PC-9 (cell line): ENCODE measurements at regions not wholly inside any gene's neighbourhood (a gene's known extent, or its start where the extent isn't known, plus 50 kb on each side); places are given as distances from the start of the nearest gene placed in this dataset.

Source experiments
- BruUV-seq: library from RNA; stranded (reverse); fragments of 400-500 nt; replicated peaks from 2 replicates; lab custom pipeline; 2021; lab: Mats Ljungman, UMichigan
- CTCF ChIA-PET: fragments of 300-600 bp; sonication (Branson Sonifier 250); formaldehyde crosslinking; loops from one replicate; lab custom pipeline; 2022; ENCODE audit warnings: antibody characterized with exemption; lab: Charles Lee
- POLR2A ChIA-PET: fragments of 300-600 bp; sonication (Branson Sonifier 250); formaldehyde crosslinking; loops from one replicate; lab custom pipeline; 2022; ENCODE audit warnings: antibody characterized with exemption; ENCODE audit not compliant: unreplicated experiment; lab: Charles Lee
- DNase-seq, 2 experiments: peaks; one replicate each; pipeline versions ENCODE4 v3.0.0 to v3.0.0-alpha.2; 2015 to 2022; ENCODE audit warnings: mixed read lengths in 1 of 2
- H2AFZ ChIP-seq: fragments of 200-600 bp; sonication (generic); 2 replicates; pipeline ENCODE4 v1.8.1; 2017; ENCODE audit warnings: antibody characterized with exemption
- H3F3A ChIP-seq: fragments of 200-600 bp; sonication (generic); 2 replicates; pipeline ENCODE4 v1.8.1; 2017; ENCODE audit warnings: antibody characterized with exemption, mild to moderate bottlenecking, low read depth; ENCODE audit not compliant: insufficient read depth
- H3K27ac ChIP-seq: fragments of 200-600 bp; sonication (generic); 2 replicates; pipeline ENCODE4 v1.6.1; 2016; ENCODE audit warnings: mixed run types
- H3K27me3 ChIP-seq: fragments of 200-600 bp; sonication (generic); 2 replicates; pipeline ENCODE4 v1.6.1; 2016; ENCODE audit warnings: low read depth, mixed run types; ENCODE audit not compliant: insufficient read depth
- H3K36me3 ChIP-seq: fragments of 200-600 bp; sonication (generic); 2 replicates; pipeline ENCODE4 v1.6.1; 2016; ENCODE audit warnings: low read depth, mixed run types
- H3K4me1 ChIP-seq: fragments of 200-600 bp; sonication (generic); replicated peaks from 2 replicates; pipeline ENCODE4 v1.6.1; 2016; ENCODE audit warnings: mixed run types; ENCODE audit not compliant: insufficient read depth
- H3K4me2 ChIP-seq: fragments of 200-600 bp; sonication (generic); 2 replicates; pipeline ENCODE4 v1.6.1; 2017; ENCODE audit warnings: mixed run types
- H3K4me3 ChIP-seq: fragments of 200-600 bp; sonication (generic); 2 replicates; pipeline ENCODE4 v1.6.1; 2016; ENCODE audit warnings: mixed run types
- H3K79me2 ChIP-seq: fragments of 200-600 bp; sonication (generic); 2 replicates; pipeline ENCODE4 v1.6.1; 2017; ENCODE audit warnings: low read depth, mixed run types
- H3K9me2 ChIP-seq: fragments of 200-600 bp; sonication (generic); 2 replicates; pipeline ENCODE4 v1.8.1; 2017; ENCODE audit warnings: mild to moderate bottlenecking; ENCODE audit not compliant: insufficient read depth
- H3K9me3 ChIP-seq: fragments of 200-600 bp; sonication (generic); 2 replicates; pipeline ENCODE4 v1.8.1; 2016; ENCODE audit warnings: low read depth; ENCODE audit not compliant: insufficient read depth
- H4K20me1 ChIP-seq: fragments of 200-600 bp; sonication (generic); 2 replicates; pipeline ENCODE4 v1.8.1; 2017; ENCODE audit not compliant: insufficient read depth
- EZH2 ChIP-seq: fragments of 200-600 bp; sonication (generic); IDR thresholded peaks from 2 replicates; pipeline ENCODE4 v1.8.0; 2017; ENCODE audit warnings: antibody characterized with exemption, low read depth
- intact Hi-C: fragments of 100-400 bp; cut with micrococcal nuclease; formaldehyde crosslinking; loops from one replicate; pipeline ENCODE4 v1.10.0; 2022; ENCODE audit not compliant: unreplicated experiment
- TF ChIP-seq, protein P1 (sequence below): fragments of 200-600 bp; sonication (generic); conservative IDR thresholded peaks from 2 replicates; pipeline ENCODE4 v1.6.1; 2017; ENCODE audit warnings: mixed run types, antibody characterized with exemption, mild to moderate bottlenecking, moderate library complexity

DNA sequence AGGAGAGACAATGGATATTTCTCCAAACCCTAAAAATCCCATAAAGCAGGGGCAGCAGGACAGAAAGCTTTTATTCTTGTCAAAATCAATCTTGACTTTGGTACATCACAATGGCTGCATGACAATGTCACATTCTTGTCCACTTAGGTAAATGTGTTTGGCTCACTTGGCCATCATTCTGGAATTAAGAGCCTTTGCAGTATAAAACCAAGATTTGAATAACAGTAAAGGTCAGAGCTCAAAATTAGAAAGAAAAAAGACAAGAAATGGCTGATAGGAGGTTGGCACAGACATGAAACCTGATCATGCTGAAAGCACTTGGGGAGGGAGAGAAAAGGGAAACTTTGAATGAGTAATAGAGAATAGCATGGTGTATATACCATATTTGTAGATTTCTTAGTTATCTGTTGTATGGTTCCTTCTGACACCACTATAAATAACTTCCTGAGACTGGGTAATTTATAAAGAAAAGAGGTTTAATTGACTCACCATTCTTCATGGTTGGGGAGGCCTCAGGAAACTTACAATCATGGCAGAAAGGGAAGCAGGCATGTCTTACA lies 158.5 kb upstream of the SGO1 start:
- TF ChIP-seq, protein P1, sequence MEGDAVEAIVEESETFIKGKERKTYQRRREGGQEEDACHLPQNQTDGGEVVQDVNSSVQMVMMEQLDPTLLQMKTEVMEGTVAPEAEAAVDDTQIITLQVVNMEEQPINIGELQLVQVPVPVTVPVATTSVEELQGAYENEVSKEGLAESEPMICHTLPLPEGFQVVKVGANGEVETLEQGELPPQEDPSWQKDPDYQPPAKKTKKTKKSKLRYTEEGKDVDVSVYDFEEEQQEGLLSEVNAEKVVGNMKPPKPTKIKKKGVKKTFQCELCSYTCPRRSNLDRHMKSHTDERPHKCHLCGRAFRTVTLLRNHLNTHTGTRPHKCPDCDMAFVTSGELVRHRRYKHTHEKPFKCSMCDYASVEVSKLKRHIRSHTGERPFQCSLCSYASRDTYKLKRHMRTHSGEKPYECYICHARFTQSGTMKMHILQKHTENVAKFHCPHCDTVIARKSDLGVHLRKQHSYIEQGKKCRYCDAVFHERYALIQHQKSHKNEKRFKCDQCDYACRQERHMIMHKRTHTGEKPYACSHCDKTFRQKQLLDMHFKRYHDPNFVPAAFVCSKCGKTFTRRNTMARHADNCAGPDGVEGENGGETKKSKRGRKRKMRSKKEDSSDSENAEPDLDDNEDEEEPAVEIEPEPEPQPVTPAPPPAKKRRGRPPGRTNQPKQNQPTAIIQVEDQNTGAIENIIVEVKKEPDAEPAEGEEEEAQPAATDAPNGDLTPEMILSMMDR = no peak
- no peak for TF ChIP-seq EZH2
- ChIA-PET POLR2A (no interaction called here), CTCF (no interaction called here)
- H3K4me2 ChIP-seq = no peak overlapping the region
- no peaks in the 10 kb centered on the region for H3K4me1 ChIP-seq
- no peaks in the 10 kb centered on the region for H3K9me2 ChIP-seq
- DNase-seq = no peak
- no peaks in the 10 kb centered on the region for H3K79me2 ChIP-seq
- no peaks in the 10 kb centered on the region for H3K27me3 ChIP-seq
- H3K27ac ChIP-seq = no peak overlapping the region
- BruUV-seq = no TSS peak
- no peak overlapping the region for H2AFZ ChIP-seq
- H3K36me3 ChIP-seq = no peaks in the 10 kb centered on the region
- H3K4me3 ChIP-seq = no peak overlapping the region
- no peaks in the 10 kb centered on the region for H3F3A ChIP-seq
- no peaks in the 10 kb centered on the region for H4K20me1 ChIP-seq
- intact Hi-C loops = loop anchor here (5.0 kb wide), 1 partner anchor 168 kb away; no protein-coding TSS in a partner anchor
- H3K9me3 ChIP-seq = no peaks in the 10 kb centered on the region

DNA sequence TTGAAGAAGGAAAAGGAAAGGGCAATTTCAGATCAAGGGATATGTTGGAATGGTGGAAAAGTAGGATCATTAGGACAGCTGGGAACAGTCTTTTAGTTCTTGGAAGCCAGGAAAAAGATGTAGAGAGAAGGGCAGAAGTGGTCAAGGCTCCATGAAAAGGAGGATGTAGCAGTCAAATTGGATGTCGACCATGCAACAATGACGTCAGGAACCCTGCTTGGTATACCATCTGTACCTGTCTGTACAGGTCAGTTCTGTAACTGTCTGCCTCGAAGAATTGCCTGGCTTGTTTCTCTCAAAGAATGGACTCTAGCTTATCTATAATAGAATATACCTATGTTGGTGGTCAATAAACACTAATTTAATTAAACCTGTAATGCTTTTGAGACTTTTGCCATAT lies 157.8 kb upstream of the SGO1 start:
- H3K9me3 ChIP-seq = no peaks in the 10 kb centered on the region
- H3K79me2 ChIP-seq = no peaks in the 10 kb centered on the region
- no peaks in the 10 kb centered on the region for H3K36me3 ChIP-seq
- no peak overlapping the region for H3K4me2 ChIP-seq
- no peaks in the 10 kb centered on the region for H3K4me1 ChIP-seq
- no peak overlapping the region for H2AFZ ChIP-seq
- TF ChIP-seq, protein P1 = no peak
- no peak for TF ChIP-seq EZH2
- intact Hi-C loops = loop anchor here (5.0 kb wide), 1 partner anchor 169 kb away; no protein-coding TSS in a partner anchor
- H3F3A ChIP-seq = no peaks in the 10 kb centered on the region
- H4K20me1 ChIP-seq = no peaks in the 10 kb centered on the region
- no peak for DNase-seq
- CTCF ChIA-PET = no interaction called here
- no peak overlapping the region for H3K27ac ChIP-seq
- H3K9me2 ChIP-seq = no peaks in the 10 kb centered on the region
- POLR2A ChIA-PET = no interaction called here
- no peaks in the 10 kb centered on the region for H3K27me3 ChIP-seq
- no TSS peak for BruUV-seq
- no peak overlapping the region for H3K4me3 ChIP-seq

- H3K4me2 ChIP-seq = no peak overlapping the region
- H3K4me3 ChIP-seq = no peak overlapping the region
- H3K9me2 ChIP-seq = no peaks in the 10 kb centered on the region
- DNase-seq = peak; percentile 50 to 58
- H3K27me3 ChIP-seq = no peaks in the 10 kb centered on the region
- no peak overlapping the region for H3K27ac ChIP-seq
- no peak for TF ChIP-seq EZH2
- TF ChIP-seq, protein P1 = peak; percentile 89
- BruUV-seq = no TSS peak
- ChIA-PET POLR2A (no interaction called here), CTCF (no interaction called here)
- no peak overlapping the region for H2AFZ ChIP-seq
- intact Hi-C loops = loop anchor here (5.0 kb wide), 1 partner anchor 172 kb away; no protein-coding TSS in a partner anchor
- H4K20me1 ChIP-seq = no peaks in the 10 kb centered on the region
- H3K9me3 ChIP-seq = no peaks in the 10 kb centered on the region
- H3F3A ChIP-seq = no peaks in the 10 kb centered on the region
- no peaks in the 10 kb centered on the region for H3K4me1 ChIP-seq
- H3K79me2 ChIP-seq = no peaks in the 10 kb centered on the region
- no peaks in the 10 kb centered on the region for H3K36me3 ChIP-seq
Observed at GRCh38 chr3:20340324-20340928, 154.4 kb upstream of the SGO1 start.
